ENCODE measurements at regions not wholly inside any gene's neighbourhood (a gene's known extent, or its start where the extent isn't known, plus 50 kb on each side); places are given as distances from the start of the nearest gene placed in this dataset.

DNA sequence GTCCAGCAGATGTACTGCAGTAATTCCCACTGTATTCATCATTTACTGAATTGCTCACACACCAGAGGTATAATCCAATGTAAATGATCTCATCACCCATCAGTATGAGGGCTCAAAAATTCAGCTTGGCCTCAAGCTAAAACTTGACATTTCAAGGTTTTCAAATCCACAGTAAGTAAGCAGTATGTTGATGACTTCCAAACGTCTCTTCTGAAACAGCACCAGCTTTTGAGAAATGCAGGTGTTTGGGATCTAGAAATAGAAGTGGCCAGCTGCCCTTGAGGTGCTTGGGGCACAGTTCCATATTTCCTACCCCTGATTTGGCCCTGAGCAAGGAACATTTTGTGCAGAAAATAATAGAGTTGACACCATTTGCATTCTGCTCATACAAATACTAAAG is 388.0 kb upstream of the TUSC1 start:
- intact Hi-C loops (cut with DNase I, micrococcal nuclease) = no loop called here
- no peak for DNase-seq
- no peak for ATAC-seq

DNA sequence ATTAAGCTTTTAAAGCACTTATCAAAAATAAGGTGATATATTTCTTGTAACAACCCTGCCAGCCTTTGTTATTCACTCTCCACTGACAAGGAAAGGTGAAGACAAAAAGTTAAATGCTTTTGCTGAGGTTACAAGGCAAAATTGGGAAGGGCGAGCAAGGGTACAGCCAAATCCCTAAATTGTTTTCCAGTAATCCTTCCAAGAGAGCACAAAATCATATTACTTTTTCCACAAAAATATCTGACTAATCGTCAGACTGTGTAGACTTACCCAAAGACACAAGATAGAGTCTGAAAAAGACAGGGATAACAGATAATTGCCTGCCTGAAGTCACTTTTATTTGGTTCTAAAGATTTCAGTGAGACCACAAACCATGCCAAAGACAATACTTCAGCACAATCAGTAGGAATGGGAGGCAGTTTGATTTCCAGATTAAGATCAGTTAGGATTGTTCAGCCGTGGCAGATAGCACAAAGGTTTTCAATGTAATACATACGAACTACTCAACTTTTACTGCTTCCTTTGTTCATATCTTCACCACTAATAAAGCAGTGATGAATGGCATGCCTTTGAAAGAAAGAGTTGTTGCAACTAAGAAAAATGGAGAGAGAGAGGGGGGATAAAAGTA is 383.8 kb upstream of the TUSC1 start:
- ATAC-seq (no peak), DNase-seq (no peak)
- intact Hi-C loops (cut with DNase I, micrococcal nuclease) = no loop called here

DNA sequence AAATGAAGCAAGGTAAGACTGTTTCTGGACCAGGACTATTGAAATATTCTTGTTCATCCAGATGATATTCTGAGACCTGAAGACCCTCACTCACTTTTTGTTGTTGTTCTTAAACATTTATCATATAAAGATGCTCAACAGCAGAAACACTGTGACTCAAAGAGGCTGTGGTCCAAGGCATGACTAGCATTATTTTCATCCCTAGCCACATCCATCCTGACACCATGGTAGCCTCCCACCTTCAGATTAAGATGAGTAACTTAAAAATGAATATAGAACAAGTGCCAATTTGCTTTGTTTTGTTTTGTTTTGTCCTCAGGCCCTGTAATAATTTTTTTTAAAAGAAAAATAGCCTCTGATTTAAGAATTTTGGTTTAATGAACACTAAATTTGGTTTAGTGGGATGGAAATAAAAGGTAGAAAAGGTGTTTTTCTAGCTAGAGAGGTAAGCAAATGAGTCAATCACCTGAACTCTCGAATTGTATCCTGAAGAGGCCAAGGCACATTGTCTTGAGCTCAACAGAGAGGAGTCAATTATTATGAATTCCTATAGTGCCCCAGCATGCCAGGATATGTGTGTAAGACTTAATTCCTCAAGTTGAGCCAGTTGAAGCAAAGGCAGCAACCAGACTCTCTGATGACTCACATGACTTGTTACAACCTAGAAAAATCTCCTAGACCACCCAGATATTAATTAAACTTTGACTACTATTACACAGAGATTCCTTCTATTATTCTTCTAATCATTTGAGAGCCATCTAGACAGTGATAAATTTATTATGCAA is 380.1 kb upstream of the TUSC1 start:
- DNase-seq (no peak), ATAC-seq (no peak)
- intact Hi-C loops (cut with DNase I, micrococcal nuclease) = no loop called here

DNA sequence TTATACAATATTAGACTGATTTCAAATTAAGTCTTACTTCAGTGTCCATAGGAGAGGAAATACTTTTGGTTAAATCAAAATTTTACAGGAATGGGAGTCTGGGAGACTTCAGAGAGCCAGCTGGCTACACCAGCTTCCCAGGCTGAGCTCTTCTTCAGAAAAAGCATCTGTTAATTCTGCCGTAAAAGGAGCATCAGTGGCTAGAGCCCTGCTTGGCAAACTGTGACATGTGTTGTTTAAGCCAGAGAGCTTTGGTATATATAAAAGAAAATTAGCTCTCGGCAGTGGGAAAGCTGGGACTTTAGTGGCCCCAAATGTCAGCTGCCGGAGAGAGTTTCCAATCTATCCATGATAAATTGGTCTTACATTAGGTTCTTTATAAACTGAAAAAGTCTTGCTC is 378.8 kb upstream of the TUSC1 start:
- no peak for ATAC-seq
- DNase-seq = no peak
- intact Hi-C loops (cut with DNase I, micrococcal nuclease) = no loop called here

DNA sequence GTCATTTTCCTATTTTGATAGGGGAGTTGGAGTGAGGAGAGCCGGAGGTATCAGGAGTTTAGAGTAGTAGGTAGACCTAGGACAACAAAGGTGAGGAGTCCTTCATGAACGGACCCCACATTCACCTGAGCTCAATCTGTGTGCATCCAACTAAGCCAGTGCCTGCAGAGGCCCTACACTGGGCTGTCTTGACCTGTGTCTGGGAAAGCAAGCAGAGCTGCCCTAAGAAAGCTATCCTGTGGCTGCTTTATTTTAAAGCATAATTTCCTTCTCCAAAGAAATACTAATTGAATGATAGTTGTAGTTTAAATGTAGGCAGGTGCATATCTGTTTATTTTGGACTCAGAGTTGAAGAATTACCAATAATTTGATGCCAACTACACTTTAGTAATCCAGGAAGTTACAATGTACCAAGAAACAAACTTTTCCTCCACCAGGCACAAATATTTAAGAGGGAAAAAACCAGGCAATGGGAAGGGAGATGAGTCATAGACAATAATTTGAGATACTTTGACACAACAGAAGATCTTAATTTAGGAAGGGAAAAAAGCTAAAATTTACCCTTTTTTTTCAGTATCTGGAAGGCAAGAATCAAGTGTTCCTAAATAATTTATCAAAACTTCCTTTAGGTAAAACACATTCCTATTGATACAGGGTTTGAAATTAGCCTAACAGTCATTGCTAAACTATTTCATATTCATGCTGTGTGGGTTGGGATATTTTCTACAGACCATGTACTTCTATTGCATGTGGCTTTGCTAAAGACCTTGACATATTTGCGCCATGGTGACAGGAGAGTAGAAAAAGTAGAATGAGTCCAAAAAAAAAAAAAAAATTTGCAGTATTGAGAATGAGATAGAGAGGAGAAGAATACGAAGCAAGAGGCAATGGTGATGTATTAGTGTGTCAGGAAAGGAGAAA is 376.6 kb upstream of the TUSC1 start:
- intact Hi-C loops (cut with DNase I, micrococcal nuclease) = no loop called here

DNA sequence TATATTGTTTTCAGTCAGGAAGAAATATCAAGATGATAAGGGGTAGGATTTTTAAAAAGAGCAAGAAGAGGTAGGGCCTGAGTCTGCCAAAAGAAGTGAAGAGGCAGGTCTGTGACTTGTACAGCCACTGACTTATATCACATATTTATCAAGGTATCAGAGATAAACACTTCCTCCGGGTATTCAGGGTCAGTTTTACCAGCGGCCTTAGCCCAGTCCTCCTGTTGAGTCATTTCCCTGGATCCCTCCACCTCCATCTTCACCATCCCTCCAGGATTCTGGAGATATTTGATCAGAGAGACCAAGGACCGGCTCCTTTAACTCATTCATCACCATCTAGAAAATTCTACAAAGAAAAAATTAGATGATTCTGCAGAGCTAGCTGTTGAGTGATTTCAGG is 375.7 kb upstream of the TUSC1 start:
- no peak for ATAC-seq
- intact Hi-C loops (cut with DNase I, micrococcal nuclease) = no loop called here
- no peak for DNase-seq

More for the DNA sequence above, 376.6 kb upstream of the TUSC1 start:
- DNase-seq = no peak
- no peak for ATAC-seq

DNA sequence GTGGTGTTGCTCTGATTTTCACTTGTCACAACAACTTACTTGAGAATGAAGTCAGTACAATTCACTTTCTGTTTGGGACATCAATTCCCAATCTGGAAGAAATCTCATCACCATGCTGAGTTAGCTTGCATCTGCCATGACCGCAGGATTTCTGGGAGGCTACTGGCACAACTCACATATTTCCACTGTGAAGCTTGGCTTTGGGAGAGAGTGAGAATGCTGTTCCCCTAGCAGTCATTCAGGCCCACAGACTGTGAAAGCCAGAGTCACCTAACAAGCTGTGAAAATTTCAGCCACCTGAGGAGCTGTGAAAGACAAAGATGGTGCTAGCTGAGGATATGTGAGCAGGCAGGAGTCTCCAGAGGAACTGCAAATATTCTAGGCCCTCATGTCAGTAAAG is 365.2 kb upstream of the TUSC1 start:
- intact Hi-C loops (cut with DNase I, micrococcal nuclease) = no loop called here
- no peak for DNase-seq
- no peak for ATAC-seq

DNA sequence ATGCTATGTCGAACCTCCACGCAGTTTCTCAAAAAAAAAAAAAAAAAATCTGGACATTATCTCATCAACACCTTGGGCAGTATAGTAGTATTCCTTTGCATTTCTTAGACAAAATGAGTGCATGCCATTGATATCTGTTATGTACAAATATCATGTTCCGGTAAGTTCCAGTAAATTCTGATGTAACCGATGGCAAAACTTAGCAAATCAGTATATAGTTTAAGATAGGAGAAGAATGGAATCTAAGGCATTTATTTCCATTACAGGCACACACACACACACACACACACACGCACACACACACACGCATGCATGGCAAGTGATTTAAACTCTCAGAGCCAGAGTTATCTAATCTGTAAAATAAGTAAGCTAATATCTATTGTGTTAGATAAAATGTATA is 356.5 kb upstream of the TUSC1 start:
- DNase-seq = no peak
- intact Hi-C loops (cut with DNase I, micrococcal nuclease) = no loop called here
- no peak for ATAC-seq

DNA sequence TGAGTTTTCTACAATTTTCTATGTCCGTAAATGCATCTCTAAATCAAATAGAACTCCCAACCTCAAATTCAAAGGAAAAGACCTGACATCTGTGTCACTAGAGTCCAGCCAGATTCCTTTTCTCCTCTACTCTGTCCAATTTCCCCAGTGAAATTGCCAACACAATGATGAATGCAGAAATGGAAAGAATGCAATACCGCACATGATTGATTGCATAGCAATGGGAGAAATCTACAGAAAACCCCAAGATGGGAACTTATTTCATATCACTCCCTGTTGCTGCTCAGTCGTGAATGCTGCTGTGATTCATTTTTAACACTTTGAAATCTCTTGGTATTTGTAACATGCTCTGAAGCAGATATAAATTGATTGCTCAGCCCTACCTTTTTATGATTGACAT is 355.1 kb upstream of the TUSC1 start:
- DNase-seq (no peak), ATAC-seq (no peak)
- intact Hi-C loops (cut with DNase I, micrococcal nuclease) = no loop called here

DNA sequence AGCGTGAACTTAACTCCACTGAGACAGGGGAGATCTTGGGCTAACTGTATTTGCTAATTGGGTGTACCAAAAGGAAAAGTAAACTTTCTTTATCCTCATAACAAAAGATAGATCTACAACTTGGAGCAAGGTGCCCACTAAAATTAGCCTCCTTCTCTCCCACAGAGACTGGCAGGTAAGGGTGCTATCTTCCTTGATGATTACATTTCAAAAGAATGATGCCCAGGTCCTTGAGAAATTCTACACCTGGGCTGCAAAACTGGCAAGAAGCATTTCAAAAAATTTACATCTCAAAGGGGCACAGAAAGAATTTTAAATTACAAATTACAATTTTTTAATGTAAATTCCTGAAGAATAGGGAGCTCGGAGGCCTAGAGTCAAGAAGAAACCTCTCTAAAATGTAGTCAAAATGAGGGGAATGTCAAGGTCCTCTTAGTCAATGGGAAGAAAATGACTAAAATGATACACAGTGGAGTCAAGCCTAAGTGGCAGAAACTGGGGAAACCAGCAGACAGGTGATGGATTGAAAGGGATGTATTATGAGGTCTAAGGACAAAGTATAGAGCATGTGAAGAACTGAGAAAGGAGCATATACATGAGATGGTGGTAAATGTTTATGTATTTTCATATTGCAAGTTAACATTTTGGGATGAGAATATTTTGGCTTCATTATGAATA is 348.3 kb upstream of the TUSC1 start:
- ATAC-seq = no peak
- intact Hi-C loops (cut with DNase I, micrococcal nuclease) = no loop called here
- DNase-seq = no peak

DNA sequence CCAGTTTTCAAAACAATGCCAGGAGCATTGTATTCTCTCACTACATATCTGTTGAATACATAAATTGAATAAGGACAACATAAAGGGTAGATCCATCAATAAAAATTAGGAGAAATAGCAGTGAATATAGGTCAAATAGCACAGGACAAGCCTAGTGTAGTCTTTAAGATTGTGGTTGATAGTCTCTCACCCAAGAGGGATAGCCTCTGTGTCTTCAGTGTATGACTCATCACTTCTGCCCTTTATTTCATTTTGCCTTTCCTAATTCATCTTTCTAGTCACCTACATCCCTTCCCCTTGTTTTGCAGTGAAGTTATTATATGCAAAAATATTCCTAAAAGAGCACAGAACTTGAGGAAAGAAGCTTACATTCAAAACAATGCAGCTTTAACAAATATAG is 335.0 kb upstream of the TUSC1 start:
- ATAC-seq (no peak), DNase-seq (no peak)
- intact Hi-C loops (cut with DNase I, micrococcal nuclease) = no loop called here

DNA sequence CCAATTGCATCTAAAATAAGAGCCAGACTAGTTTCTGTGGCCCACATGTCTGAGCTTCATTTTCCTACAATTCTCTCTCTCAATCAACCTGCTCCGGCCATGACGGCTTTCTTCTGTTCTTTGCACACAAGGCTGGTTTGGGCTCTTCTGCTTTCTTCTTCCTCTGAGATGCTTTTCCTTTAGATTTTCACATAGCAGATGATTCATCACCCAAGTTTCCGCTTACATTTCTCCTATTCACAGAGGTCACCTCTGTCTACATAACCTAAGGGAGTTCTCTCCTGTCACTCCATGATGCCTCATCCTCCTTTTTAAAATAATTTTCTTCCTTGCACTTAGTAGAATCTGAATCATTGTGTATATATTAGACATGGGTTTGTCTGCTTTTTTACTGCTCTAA is 334.6 kb upstream of the TUSC1 start:
- ATAC-seq (no peak), DNase-seq (no peak)
- intact Hi-C loops (cut with DNase I, micrococcal nuclease) = no loop called here

DNA sequence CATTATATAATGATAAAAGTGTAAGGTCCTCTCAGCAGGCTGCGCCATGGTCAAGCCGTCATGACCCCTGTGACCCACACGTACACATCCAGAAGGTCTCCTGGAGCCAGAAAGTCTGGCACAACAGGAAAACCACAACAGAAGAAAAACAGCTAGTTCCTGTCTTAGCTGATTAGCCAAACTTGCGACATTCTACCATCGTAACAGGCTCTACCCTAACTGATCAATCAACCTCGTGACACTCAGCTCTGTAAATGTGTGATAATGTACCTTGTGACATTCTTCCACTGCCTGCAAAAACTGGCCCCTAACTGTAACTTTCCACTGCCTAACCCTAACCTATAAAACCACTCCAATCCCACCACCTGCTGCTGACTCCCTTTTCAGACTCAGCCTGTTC is 316.4 kb upstream of the TUSC1 start:
- ATAC-seq (no peak), DNase-seq (no peak)
- intact Hi-C loops (cut with DNase I, micrococcal nuclease) = no loop called here

DNA sequence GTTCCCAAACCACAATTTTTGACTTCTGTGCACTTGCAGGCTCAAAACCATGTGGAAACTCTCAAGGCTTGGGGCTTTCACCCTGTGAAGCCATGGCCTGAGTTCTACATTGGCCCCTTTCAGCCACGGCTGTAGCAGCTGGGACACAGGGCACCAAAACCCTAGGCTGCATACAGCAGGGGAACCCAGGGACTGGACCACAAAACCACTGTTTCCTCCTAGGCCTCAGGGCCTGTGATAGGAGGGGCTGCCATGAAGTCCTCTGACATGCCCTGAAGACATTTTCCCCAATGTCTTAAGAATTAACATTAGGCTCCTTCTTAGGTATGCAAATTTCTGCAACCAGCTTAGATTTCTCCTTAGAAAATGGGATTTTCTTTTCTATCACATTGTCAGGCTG is 312.1 kb upstream of the TUSC1 start:
- no peak for ATAC-seq
- intact Hi-C loops (cut with DNase I, micrococcal nuclease) = no loop called here
- DNase-seq = no peak

DNA sequence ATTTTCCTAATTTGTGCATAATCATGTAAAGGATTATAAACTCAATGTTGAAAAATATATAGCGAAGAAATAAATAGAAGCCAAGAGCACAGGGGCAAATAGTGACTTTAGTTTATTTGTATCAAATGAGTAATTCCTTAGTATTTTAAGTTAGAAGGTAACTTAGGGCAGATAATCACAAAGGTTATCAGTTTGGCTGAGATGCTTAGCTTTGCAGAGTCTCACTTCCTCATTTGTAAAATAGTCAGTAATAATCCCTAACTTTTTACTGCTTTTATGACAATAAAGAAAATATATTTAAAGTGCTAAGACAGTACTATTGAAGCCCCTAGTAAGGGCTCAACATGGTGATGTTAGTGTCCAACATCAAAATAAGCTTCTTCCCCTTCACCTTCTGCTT is 297.4 kb upstream of the TUSC1 start:
- DNase-seq (no peak), ATAC-seq (no peak)
- intact Hi-C loops (cut with DNase I, micrococcal nuclease) = no loop called here

DNA sequence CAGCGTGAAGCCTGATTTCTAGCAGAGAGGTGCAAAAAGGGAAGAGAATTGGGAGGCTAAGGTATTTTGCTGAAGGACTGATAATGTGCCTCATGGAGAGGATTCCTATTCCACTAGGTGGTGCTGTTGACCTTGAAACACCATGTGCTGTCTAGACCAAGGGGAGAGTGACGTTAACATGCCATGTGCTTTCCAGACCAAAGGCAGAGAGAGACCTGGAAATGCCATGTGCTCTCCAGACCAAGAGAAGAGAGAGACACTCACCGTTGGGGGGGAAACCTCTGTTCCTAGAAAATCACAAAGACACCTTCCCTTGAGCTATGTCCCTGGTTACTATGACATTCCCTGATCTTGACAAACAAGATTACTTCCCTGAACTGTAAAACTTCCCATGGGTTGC is 286.0 kb upstream of the TUSC1 start:
- intact Hi-C loops (cut with DNase I, micrococcal nuclease) = no loop called here

DNA sequence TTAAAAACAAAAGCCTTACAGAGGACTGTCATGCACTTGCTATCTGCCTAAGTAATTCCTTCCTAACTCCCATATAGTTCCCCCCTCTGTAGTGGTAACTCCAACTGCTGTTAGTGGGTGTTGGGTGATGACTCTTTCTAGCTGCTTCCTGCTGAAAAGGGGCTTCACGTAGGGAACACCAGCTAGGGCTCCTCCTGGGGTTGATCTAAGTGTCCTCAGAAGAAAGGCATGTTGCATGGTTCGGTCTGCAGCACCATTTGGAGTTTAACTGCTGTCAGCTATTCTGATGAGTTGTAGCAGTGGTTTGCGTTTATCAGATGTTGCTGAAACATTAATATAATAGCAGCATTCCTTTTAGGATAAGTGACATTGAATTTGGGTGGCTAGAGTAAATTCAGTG is 281.9 kb upstream of the TUSC1 start:
- ATAC-seq (no peak), DNase-seq (no peak)
- intact Hi-C loops (cut with DNase I, micrococcal nuclease) = no loop called here

More for the DNA sequence above, 286.0 kb upstream of the TUSC1 start:
- no peak for ATAC-seq
- DNase-seq = no peak

DNA sequence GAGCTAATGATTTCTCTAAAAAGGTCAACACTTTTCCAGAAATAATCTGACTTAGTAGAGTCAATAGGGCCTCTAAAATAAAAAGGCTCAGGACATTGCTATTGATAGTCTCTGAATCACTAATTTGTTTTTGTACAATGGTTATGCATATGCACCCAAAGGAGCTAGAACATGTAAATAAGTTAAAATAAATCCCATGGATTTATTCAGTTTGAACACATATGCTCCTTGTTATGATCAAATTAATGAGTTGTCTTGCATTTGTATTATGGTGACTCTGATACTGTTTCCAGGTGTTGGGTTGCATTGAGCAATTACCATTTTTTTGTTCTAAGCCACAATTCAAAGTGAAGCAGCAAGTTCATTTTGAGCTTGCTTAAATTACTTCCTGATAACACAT is 276.0 kb upstream of the TUSC1 start:
- ATAC-seq = no peak
- no peak for DNase-seq
- intact Hi-C loops (cut with DNase I, micrococcal nuclease) = no loop called here

DNA sequence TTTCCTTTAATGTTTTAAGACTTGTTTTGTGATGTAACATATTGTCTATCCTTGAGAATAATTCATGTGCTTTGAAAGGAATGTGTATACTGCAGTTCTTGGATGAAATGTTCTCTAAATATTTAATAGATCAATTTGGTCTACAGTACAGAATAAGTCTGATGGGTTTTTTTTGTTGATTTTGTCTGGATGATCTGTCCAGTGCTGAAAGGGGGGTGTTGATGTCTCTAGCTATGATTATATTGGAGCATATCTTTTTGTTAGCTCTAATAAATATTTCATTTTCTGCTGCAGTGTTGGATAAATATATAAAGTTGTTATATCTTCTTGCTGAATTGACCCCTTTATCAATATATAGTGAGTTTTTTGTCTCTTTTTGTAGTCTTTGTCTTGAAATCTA is 269.9 kb upstream of the TUSC1 start:
- ATAC-seq (no peak), DNase-seq (no peak)
- intact Hi-C loops (cut with DNase I, micrococcal nuclease) = no loop called here

Measured in left colon (tissue), 2 donors.